ENCODE measurements at regions not wholly inside any gene's neighbourhood (a gene's known extent, or its start where the extent isn't known, plus 50 kb on each side); places are given as distances from the start of the nearest gene placed in this dataset.

- TF ChIP-seq ZNF239 (CRISPR knock-in tag; IDR thresholded peaks at IDR 0.05) (no peak), RAD21 (CRISPR knock-in tag; conservative IDR thresholded peaks at IDR 0.05 in 1 of 2, IDR thresholded peaks at IDR 0.05 in 1 of 2) (no peak), PRDM10 (IDR thresholded peaks at IDR 0.05; ENCODE audit: partially characterized antibody) (no peak), MGA (IDR thresholded peaks at IDR 0.05) (peak; percentile 29; the same call in 1 of the 2 replicates), ZBTB7A (IDR thresholded peaks at IDR 0.05; ENCODE audit: borderline replicate concordance, control insufficient read depth, low read depth, low read length) (no peak), CTCF (IDR thresholded peaks at IDR 0.05 in 2 of 3, conservative IDR thresholded peaks at IDR 0.05 in 1 of 3; ENCODE audit: insufficient read depth in 2 of 3, low read depth in 1 of 3, low read length in 3 of 3) (no peak), ZBTB12 (CRISPR knock-in tag; IDR thresholded peaks at IDR 0.05) (no peak), TCF7L2 (IDR thresholded peaks at IDR 0.05; ENCODE audit: low read depth, low read length) (no peak), POU5F1 (IDR thresholded peaks at IDR 0.05; ENCODE audit: borderline replicate concordance, low read depth, low read length, partially characterized antibody) (no peak), SP1 (CRISPR knock-in tag; IDR thresholded peaks at IDR 0.05) (no peak), CREB3 (tag; conservative IDR thresholded peaks at IDR 0.05; ENCODE audit: low read depth) (no peak), POLR2A (conservative IDR thresholded peaks at IDR 0.05) (no peak), TSC22D4 (tag; IDR thresholded peaks at IDR 0.05) (no peak), TGIF2 (CRISPR knock-in tag; IDR thresholded peaks at IDR 0.05) (no peak)
These were observed 128.3 kb downstream of the HSD17B3 start for GRCh38 chr9:96173640-96174039.
